ENCODE measurements at regions not wholly inside any gene's neighbourhood (a gene's known extent, or its start where the extent isn't known, plus 50 kb on each side); places are given as distances from the start of the nearest gene placed in this dataset.

DNA sequence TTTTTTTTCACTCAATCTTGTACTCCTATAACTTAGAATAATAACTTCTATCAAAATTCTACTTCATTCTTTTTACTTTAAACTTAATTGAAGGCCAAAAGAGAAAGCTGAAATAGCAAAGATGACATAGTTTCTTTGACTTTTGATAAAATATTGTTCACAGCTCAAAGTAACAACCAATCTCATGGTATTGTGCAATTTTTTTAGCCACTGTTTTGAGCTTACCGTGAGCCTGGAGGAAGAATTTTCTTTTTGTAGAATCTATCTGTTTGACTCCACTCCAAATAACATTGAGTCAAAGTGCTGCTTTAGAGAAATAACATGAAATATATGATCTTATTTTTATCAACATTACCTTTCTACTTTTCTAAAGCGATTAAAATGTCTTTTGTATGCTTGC, 903.9 kb upstream of the FOXG1 start:
- peaks cover 8% of the 10 kb centered on the region for H3K9me3 Mint-ChIP-seq (ENCODE audit: unreplicated experiment)
- no peaks in the 10 kb centered on the region for H3K27me3 Mint-ChIP-seq (ENCODE audit: unreplicated experiment)
- no peak for DNase-seq (ENCODE audit: extremely low spot score, unreplicated experiment)
- no peak overlapping the region for H3K4me3 Mint-ChIP-seq (ENCODE audit: unreplicated experiment)
- TF ChIP-seq CTCF (IDR thresholded peaks at IDR 0.05): no peak
- H3K27ac Mint-ChIP-seq (ENCODE audit: unreplicated experiment): no peak overlapping the region
- H3K36me3 Mint-ChIP-seq (ENCODE audit: unreplicated experiment): no peaks in the 10 kb centered on the region
- H3K4me1 Mint-ChIP-seq (ENCODE audit: unreplicated experiment): no peaks in the 10 kb centered on the region

DNA sequence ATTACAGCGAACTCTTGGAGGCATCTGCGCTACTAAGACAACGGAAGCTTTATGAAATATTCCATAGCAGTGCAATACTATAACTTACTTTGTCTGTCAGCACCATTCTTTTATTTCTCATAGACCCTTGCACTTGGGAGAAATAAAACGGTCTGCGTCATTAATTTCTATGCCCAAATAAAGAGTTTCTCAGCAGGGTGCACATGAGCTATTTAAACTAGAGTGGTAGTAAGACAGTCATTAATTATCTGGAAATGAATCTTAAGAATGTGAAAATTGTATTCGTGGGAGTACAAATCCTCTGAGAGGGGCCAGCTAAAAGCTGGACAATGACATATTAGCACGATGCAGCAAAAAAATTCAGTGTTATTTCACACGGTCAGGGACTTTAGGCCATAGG, 903.4 kb upstream of the FOXG1 start:
- TF ChIP-seq CTCF (IDR thresholded peaks at IDR 0.05): no peak
- no peak overlapping the region for H3K27ac Mint-ChIP-seq (ENCODE audit: unreplicated experiment)
- H3K27me3 Mint-ChIP-seq (ENCODE audit: unreplicated experiment): no peaks in the 10 kb centered on the region
- no peaks in the 10 kb centered on the region for H3K4me1 Mint-ChIP-seq (ENCODE audit: unreplicated experiment)
- H3K4me3 Mint-ChIP-seq (ENCODE audit: unreplicated experiment): no peak overlapping the region
- DNase-seq (ENCODE audit: extremely low spot score, unreplicated experiment): no peak
- no peaks in the 10 kb centered on the region for H3K36me3 Mint-ChIP-seq (ENCODE audit: unreplicated experiment)
- H3K9me3 Mint-ChIP-seq (ENCODE audit: unreplicated experiment): peaks cover 8% of the 10 kb centered on the region

GRCh38 chr14:27881063-27881462, 885.5 kb upstream of the FOXG1 start:
- H3K36me3 Mint-ChIP-seq (ENCODE audit: unreplicated experiment): no peaks in the 10 kb centered on the region
- no peak for TF ChIP-seq CTCF (IDR thresholded peaks at IDR 0.05)
- DNase-seq (ENCODE audit: extremely low spot score, unreplicated experiment): no peak
- peaks cover 29% of the 10 kb centered on the region for H3K9me3 Mint-ChIP-seq (ENCODE audit: unreplicated experiment)
- no peaks in the 10 kb centered on the region for H3K27me3 Mint-ChIP-seq (ENCODE audit: unreplicated experiment)
- H3K27ac Mint-ChIP-seq (ENCODE audit: unreplicated experiment): no peak overlapping the region
- no peak overlapping the region for H3K4me3 Mint-ChIP-seq (ENCODE audit: unreplicated experiment)
- no peaks in the 10 kb centered on the region for H3K4me1 Mint-ChIP-seq (ENCODE audit: unreplicated experiment)

GRCh38 chr14:27881646-27882045, 884.9 kb upstream of the FOXG1 start:
- no peaks in the 10 kb centered on the region for H3K27me3 Mint-ChIP-seq (ENCODE audit: unreplicated experiment)

GRCh38 chr14:27886256-27886655, 880.3 kb upstream of the FOXG1 start:
- no peak overlapping the region for H3K4me3 Mint-ChIP-seq (ENCODE audit: unreplicated experiment)
- H3K4me1 Mint-ChIP-seq (ENCODE audit: unreplicated experiment): no peaks in the 10 kb centered on the region
- TF ChIP-seq CTCF (IDR thresholded peaks at IDR 0.05): no peak
- H3K36me3 Mint-ChIP-seq (ENCODE audit: unreplicated experiment): no peaks in the 10 kb centered on the region
- DNase-seq (ENCODE audit: extremely low spot score, unreplicated experiment): no peak
- no peak overlapping the region for H3K27ac Mint-ChIP-seq (ENCODE audit: unreplicated experiment)
- H3K9me3 Mint-ChIP-seq (ENCODE audit: unreplicated experiment): peaks cover 22% of the 10 kb centered on the region
- H3K27me3 Mint-ChIP-seq (ENCODE audit: unreplicated experiment): no peaks in the 10 kb centered on the region

More at GRCh38 chr14:27881646-27882045, 884.9 kb upstream of the FOXG1 start:
- Mint-ChIP-seq H3K27ac (ENCODE audit: unreplicated experiment) (no peak overlapping the region), H3K9me3 (ENCODE audit: unreplicated experiment) (peaks cover 28% of the 10 kb centered on the region), H3K4me3 (ENCODE audit: unreplicated experiment) (no peak overlapping the region), H3K36me3 (ENCODE audit: unreplicated experiment) (no peaks in the 10 kb centered on the region), H3K4me1 (ENCODE audit: unreplicated experiment) (no peaks in the 10 kb centered on the region)
- no peak for DNase-seq (ENCODE audit: extremely low spot score, unreplicated experiment)
- TF ChIP-seq CTCF (IDR thresholded peaks at IDR 0.05): no peak

Measured in osteocyte (in vitro differentiated cells).